ENCODE measurements at regions not wholly inside any gene's neighbourhood (a gene's known extent, or its start where the extent isn't known, plus 50 kb on each side); places are given as distances from the start of the nearest gene placed in this dataset.

DNA sequence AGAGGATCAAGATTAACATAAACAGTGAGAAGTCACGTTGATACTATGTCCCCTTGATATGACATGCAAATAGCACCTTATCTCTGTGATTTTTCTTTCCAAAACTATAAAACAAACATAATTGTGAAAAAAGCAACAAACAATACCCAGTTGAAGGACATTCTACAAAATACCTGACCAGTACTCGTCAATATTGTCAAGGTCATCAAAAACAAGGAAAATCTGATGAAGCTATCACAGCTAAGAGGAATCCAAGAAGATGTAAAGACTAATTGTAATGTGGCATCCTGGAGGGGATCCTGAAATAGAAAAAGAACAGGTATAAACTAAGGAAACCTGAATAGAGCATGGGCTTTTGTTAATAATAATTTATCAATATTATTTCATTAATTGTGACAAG is 321.5 kb upstream of the MAP2 start:
- no peak for DNase-seq (ENCODE audit: low read depth)
- TF ChIP-seq, protein P1, sequence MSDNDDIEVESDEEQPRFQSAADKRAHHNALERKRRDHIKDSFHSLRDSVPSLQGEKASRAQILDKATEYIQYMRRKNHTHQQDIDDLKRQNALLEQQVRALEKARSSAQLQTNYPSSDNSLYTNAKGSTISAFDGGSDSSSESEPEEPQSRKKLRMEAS (IDR thresholded peaks at IDR 0.05; ENCODE audit: low read depth, low read length), result no peak
- no peak for TF ChIP-seq MYC (IDR thresholded peaks at IDR 0.05; ENCODE audit: low read depth, low read length)
- TF ChIP-seq POLR2A (IDR thresholded peaks at IDR 0.05; ENCODE audit: extremely low read depth, insufficient read length), result no peak
- TF ChIP-seq, protein P2, sequence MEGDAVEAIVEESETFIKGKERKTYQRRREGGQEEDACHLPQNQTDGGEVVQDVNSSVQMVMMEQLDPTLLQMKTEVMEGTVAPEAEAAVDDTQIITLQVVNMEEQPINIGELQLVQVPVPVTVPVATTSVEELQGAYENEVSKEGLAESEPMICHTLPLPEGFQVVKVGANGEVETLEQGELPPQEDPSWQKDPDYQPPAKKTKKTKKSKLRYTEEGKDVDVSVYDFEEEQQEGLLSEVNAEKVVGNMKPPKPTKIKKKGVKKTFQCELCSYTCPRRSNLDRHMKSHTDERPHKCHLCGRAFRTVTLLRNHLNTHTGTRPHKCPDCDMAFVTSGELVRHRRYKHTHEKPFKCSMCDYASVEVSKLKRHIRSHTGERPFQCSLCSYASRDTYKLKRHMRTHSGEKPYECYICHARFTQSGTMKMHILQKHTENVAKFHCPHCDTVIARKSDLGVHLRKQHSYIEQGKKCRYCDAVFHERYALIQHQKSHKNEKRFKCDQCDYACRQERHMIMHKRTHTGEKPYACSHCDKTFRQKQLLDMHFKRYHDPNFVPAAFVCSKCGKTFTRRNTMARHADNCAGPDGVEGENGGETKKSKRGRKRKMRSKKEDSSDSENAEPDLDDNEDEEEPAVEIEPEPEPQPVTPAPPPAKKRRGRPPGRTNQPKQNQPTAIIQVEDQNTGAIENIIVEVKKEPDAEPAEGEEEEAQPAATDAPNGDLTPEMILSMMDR (IDR thresholded peaks at IDR 0.05; ENCODE audit: low read depth, low read length), result no peak
- H3K4me3 ChIP-seq (ENCODE audit: low read depth, low read length), result no peak overlapping the region

GRCh38 chr2:209113026-209113425 is 310.8 kb upstream of the MAP2 start:
- DNase-seq (ENCODE audit: low read depth), result no peak
- no peak overlapping the region for H3K4me3 ChIP-seq (ENCODE audit: low read depth, low read length)
- TF ChIP-seq POLR2A (IDR thresholded peaks at IDR 0.05; ENCODE audit: extremely low read depth, insufficient read length), result no peak
- TF ChIP-seq, protein P2 (IDR thresholded peaks at IDR 0.05; ENCODE audit: low read depth, low read length), result no peak
- TF ChIP-seq MYC (IDR thresholded peaks at IDR 0.05; ENCODE audit: low read depth, low read length), result no peak
- TF ChIP-seq, protein P1 (IDR thresholded peaks at IDR 0.05; ENCODE audit: low read depth, low read length), result no peak

DNA sequence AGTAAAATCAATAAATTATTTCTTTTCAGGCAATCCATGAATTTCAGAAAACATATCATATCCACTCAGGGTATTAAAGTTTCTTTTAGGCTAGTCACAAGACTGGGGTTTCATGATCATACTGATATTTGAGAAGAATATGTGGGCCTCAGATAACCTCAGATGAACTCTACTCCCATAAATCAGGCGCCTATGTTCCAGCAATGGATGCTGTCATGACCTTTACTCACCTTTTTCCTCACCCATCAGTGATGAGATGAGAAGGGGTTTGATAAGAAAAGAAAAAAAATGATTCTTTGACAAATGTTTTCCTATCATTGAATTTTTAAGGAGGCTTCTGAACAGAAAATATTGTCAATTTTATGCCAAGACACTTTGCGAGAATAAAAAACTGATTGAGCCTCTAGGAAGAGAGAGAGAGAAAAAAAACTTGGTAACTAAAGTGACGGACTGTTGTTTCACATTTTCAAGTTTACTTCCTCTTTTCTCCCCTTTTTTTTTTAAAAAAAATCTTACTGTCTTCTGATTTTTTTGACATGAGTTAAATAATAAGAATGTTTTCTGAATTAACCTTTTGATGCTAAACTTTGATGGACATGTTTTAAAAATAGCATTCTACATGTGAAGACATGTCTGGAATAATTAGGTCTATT is 309.1 kb upstream of the MAP2 start:
- DNase-seq (ENCODE audit: low read depth), result no peak
- TF ChIP-seq, protein P2 (IDR thresholded peaks at IDR 0.05; ENCODE audit: low read depth, low read length), result no peak
- TF ChIP-seq, protein P1 (IDR thresholded peaks at IDR 0.05; ENCODE audit: low read depth, low read length), result no peak
- no peak for TF ChIP-seq POLR2A (IDR thresholded peaks at IDR 0.05; ENCODE audit: extremely low read depth, insufficient read length)
- TF ChIP-seq MYC (IDR thresholded peaks at IDR 0.05; ENCODE audit: low read depth, low read length), result no peak
- no peak overlapping the region for H3K4me3 ChIP-seq (ENCODE audit: low read depth, low read length)

DNA sequence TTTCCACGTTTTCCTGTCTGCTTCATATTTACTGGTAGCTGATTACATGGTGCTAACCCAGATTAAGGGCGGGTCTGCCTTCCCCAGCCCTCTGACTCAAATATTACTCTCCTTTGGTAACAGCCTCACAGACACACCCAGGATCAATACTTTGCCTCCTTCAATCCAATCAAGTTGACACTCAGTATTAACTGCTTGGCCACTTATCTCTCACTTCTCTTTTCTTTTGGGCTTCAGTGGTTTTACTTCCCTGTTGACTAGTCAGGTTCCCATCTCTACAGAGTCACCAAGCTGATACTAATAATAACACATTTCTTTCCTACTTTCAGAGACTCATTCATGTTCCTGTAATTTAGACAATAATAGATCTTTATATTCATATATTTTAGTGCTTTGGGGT is 302.2 kb upstream of the MAP2 start:
- no peak overlapping the region for H3K4me3 ChIP-seq (ENCODE audit: low read depth, low read length)
- TF ChIP-seq, protein P1 (IDR thresholded peaks at IDR 0.05; ENCODE audit: low read depth, low read length), result no peak
- TF ChIP-seq, protein P2 (IDR thresholded peaks at IDR 0.05; ENCODE audit: low read depth, low read length), result no peak
- TF ChIP-seq POLR2A (IDR thresholded peaks at IDR 0.05; ENCODE audit: extremely low read depth, insufficient read length), result no peak
- TF ChIP-seq MYC (IDR thresholded peaks at IDR 0.05; ENCODE audit: low read depth, low read length), result no peak
- no peak for DNase-seq (ENCODE audit: low read depth)

GRCh38 chr2:209125291-209125690 is 298.6 kb upstream of the MAP2 start:
- no peak for DNase-seq (ENCODE audit: low read depth)
- TF ChIP-seq MYC (IDR thresholded peaks at IDR 0.05; ENCODE audit: low read depth, low read length) (no peak), POLR2A (IDR thresholded peaks at IDR 0.05; ENCODE audit: extremely low read depth, insufficient read length) (no peak)
- TF ChIP-seq, protein P1 (IDR thresholded peaks at IDR 0.05; ENCODE audit: low read depth, low read length), result no peak
- TF ChIP-seq, protein P2 (IDR thresholded peaks at IDR 0.05; ENCODE audit: low read depth, low read length), result no peak
- H3K4me3 ChIP-seq (ENCODE audit: low read depth, low read length), result no peak overlapping the region

Measured in NB4 (cell line).